PC-3 (cell line): ENCODE measurements at regions not wholly inside any gene's neighbourhood (a gene's known extent, or its start where the extent isn't known, plus 50 kb on each side); places are given as distances from the start of the nearest gene placed in this dataset.

ENCODE experiments used
- EZH2 ChIP-seq: fragments of 300-600 bp; sonication (generic); IDR thresholded peaks from one replicate; pipeline ENCODE4 v1.6.1; 2017; ENCODE audit warnings: antibody characterized with exemption, mild to moderate bottlenecking, low read length; ENCODE audit not compliant: unreplicated experiment
- TF ChIP-seq, protein P1 (sequence below): fragments of 300-600 bp; sonication (generic); conservative IDR thresholded peaks from 2 replicates; pipeline ENCODE4 v1.5.1; 2017; ENCODE audit warnings: antibody characterized with exemption, low read depth, mild to moderate bottlenecking, low read length

DNA sequence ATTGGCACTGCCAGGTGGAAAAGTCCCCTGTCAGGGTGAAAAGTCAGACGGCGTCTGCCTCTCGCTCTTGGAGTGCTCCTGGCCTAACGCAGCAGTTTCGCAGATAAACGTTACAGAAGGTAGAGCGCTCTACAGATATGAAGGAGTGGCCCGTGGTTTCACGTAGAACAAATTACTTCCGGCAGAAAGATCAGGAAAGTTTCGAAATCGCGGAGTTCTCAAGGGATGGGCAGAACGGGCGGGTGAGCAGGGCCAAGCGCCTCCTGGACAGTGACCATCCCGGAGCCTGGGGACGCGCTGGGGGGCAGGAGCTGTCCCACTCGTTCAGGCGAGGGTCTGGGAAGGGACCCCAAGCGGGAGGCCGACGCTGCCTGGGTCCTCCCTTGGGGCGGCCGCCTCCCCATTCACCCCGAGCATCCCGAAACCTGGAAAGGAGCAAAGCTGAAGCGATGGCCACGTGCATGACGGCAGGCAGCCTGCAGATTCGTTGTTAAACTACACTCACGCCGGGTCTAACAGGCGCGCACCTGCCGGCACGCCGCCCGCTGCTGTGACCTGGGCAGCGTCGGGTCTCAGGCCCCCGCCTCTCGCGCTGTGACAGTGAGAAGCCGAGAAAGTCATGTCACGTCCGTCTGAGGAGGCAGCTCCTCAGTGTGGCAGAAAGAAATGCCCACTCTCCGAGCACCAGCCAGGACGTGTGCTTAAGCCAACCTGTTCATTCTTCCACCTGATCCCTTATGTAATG lies 122.9 kb upstream of the SALL3 start:
- no peak for TF ChIP-seq EZH2
- TF ChIP-seq, protein P1, sequence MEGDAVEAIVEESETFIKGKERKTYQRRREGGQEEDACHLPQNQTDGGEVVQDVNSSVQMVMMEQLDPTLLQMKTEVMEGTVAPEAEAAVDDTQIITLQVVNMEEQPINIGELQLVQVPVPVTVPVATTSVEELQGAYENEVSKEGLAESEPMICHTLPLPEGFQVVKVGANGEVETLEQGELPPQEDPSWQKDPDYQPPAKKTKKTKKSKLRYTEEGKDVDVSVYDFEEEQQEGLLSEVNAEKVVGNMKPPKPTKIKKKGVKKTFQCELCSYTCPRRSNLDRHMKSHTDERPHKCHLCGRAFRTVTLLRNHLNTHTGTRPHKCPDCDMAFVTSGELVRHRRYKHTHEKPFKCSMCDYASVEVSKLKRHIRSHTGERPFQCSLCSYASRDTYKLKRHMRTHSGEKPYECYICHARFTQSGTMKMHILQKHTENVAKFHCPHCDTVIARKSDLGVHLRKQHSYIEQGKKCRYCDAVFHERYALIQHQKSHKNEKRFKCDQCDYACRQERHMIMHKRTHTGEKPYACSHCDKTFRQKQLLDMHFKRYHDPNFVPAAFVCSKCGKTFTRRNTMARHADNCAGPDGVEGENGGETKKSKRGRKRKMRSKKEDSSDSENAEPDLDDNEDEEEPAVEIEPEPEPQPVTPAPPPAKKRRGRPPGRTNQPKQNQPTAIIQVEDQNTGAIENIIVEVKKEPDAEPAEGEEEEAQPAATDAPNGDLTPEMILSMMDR: no peak
